WERI-Rb-1 (cell line): ENCODE measurements at regions not wholly inside any gene's neighbourhood (a gene's known extent, or its start where the extent isn't known, plus 50 kb on each side); places are given as distances from the start of the nearest gene placed in this dataset.

Source experiments
- DNase-seq: peaks from one replicate; pipeline ENCODE4 v3.0.0-alpha.2; 2020
- H3K27ac ChIP-seq: fragments of 250-450 bp; sonication (Bioruptor Pico); 2 replicates; pipeline ENCODE4 v1.5.1; 2020; ENCODE audit warnings: mild to moderate bottlenecking, moderate library complexity
- H3K27me3 ChIP-seq: fragments of 250-450 bp; sonication (Bioruptor Pico); 2 replicates; pipeline ENCODE4 v1.5.1; 2021; ENCODE audit warnings: mild to moderate bottlenecking, low read depth, moderate library complexity; ENCODE audit not compliant: insufficient read depth, severe bottlenecking
- H3K36me3 ChIP-seq: fragments of 250-450 bp; sonication (Bioruptor Pico); 2 replicates; pipeline ENCODE4 v1.5.1; 2020; ENCODE audit warnings: mild to moderate bottlenecking, moderate library complexity
- H3K4me3 ChIP-seq: 2 replicates; pipeline ENCODE4 v1.5.1; 2011; ENCODE audit warnings: low read depth, mild to moderate bottlenecking, control low read depth, low read length
- H3K9me3 ChIP-seq: fragments of 250-450 bp; sonication (Bioruptor Pico); 2 replicates; pipeline ENCODE4 v1.5.1; 2021; ENCODE audit warnings: mild to moderate bottlenecking, moderate library complexity; ENCODE audit not compliant: severe bottlenecking
- TF ChIP-seq, protein P1 (sequence below): IDR thresholded peaks from 2 replicates; pipeline ENCODE4 v1.5.1; 2011; ENCODE audit warnings: low read depth, mild to moderate bottlenecking, control low read depth, inconsistent platforms, low read length

DNA sequence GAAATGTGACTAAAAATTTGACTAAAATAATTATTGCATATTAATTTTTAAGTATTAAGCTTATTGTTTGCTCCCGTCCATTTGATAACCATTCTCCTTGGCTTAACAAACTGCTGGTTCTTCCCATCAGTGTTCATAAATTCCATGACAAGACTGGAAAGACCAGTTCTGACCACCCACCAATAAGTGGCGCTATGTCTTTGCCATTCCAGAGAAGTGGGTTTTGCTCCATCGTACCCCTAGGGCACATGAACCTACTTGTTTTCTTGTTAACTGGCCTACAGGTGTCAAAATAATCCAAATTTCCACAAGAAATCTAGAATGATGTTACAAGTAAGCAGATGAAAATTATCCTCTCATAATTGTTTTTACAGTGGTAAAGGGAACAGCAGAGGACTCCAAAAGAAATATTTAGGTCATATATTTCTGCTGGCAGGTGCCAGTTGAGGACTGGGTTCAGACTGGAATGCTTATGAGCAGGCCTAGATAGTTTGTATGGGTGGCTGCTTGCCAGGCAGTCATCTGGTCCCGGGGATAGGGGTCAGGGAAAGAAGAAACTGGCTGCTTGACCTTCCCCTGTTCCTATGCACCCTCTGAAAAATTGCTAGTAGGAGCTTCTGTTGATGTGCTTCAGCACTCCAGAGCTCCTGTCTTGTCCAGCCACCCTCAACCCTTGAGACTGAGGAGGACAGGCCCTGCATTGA lies 283.1 kb upstream of the ADAMTSL1 start:
- Histone ChIP-seq H3K36me3 (no peaks in the 10 kb centered on the region), H3K27ac (no peak overlapping the region), H3K27me3 (no peaks in the 10 kb centered on the region), H3K4me3 (no peak overlapping the region), H3K9me3 (no peaks in the 10 kb centered on the region)
- TF ChIP-seq, protein P1, sequence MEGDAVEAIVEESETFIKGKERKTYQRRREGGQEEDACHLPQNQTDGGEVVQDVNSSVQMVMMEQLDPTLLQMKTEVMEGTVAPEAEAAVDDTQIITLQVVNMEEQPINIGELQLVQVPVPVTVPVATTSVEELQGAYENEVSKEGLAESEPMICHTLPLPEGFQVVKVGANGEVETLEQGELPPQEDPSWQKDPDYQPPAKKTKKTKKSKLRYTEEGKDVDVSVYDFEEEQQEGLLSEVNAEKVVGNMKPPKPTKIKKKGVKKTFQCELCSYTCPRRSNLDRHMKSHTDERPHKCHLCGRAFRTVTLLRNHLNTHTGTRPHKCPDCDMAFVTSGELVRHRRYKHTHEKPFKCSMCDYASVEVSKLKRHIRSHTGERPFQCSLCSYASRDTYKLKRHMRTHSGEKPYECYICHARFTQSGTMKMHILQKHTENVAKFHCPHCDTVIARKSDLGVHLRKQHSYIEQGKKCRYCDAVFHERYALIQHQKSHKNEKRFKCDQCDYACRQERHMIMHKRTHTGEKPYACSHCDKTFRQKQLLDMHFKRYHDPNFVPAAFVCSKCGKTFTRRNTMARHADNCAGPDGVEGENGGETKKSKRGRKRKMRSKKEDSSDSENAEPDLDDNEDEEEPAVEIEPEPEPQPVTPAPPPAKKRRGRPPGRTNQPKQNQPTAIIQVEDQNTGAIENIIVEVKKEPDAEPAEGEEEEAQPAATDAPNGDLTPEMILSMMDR: no peak
- no peak for DNase-seq

DNA sequence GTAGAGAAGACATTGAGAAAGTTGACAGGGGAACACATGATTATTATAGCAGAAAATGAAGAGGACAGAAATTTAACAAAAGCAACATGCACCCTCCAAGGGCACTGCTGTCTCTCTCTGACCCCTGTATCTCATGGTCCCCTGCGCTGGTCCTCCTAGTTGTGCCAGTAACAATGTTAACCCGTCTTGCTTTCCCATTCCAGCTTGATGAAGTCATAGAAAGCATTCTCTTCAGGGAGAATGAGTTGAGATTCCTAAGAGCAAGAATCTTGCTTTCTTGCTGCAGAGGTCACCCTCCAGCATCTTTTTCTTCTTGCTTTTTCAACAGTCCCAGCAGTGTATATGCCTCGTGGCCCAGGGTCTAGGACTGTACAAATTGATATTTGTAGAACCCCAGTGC lies 279.6 kb upstream of the ADAMTSL1 start:
- H3K4me3 ChIP-seq: no peak overlapping the region
- H3K27me3 ChIP-seq: no peaks in the 10 kb centered on the region
- TF ChIP-seq, protein P1: no peak
- DNase-seq: no peak
- no peak overlapping the region for H3K27ac ChIP-seq
- no peaks in the 10 kb centered on the region for H3K36me3 ChIP-seq
- no peaks in the 10 kb centered on the region for H3K9me3 ChIP-seq

DNA sequence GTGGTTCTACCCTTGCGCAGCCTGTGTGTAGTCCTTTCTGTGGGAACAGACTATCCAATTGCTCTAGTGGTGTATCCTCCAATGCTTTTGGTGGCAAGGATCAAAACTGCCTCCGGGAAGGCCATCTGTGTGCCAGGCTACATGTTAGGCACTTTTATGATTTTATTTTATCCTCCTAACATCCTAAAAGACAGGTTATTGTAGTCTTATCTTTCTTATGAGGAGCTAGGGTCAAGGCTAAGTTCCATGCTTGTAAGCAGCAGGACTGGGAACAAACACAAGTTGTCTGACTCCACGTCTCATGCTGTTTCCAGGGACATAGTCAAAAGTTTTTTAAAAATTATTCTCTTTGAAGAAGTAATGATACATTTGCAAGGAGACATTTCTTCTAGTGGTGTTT lies 278.7 kb upstream of the ADAMTSL1 start:
- no peak overlapping the region for H3K27ac ChIP-seq
- no peaks in the 10 kb centered on the region for H3K27me3 ChIP-seq
- DNase-seq: no peak
- TF ChIP-seq, protein P1: no peak
- H3K9me3 ChIP-seq: no peaks in the 10 kb centered on the region
- H3K36me3 ChIP-seq: no peaks in the 10 kb centered on the region
- H3K4me3 ChIP-seq: no peak overlapping the region

DNA sequence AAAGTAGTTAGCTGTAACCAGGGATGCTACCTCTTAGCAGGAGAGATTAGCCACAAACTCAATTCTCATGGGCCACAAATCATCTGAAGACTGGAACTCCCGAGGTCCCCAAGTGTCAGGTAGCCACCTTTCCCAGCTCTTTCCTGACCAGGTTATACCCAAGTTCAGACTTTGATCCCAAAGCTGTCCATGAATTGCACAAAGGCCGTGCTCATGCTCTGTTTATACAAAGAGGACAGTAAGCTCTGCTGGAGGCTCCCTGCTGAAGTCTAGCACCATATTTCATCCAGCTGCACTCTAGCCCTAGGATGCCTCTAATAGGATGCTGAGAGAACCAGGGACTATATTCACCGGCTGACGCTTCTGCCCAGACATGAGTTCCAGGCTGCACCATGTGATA lies 271.0 kb upstream of the ADAMTSL1 start:
- Histone ChIP-seq H3K27ac (no peak overlapping the region), H3K27me3 (no peaks in the 10 kb centered on the region), H3K4me3 (no peak overlapping the region), H3K9me3 (no peaks in the 10 kb centered on the region), H3K36me3 (no peaks in the 10 kb centered on the region)
- DNase-seq: no peak
- TF ChIP-seq, protein P1: no peak

DNA sequence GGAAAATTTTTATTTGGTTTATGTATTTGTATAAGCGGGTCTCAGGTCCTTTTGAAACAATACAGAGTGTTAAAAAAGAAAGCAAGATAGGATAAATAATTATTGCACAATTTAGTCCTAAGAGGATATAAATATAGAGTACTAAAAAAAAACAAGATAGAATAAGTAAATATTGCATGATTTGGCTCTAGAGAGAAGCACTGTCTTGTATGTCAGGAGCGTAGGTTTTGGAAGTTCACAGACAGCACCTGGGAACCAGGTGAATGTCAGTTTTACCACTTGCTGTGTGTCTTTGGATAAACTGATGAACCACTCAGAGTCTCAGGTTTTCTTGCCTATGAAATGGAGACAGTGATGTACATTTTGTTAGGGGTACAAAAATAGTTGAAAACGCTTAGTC lies 266.2 kb upstream of the ADAMTSL1 start:
- no peak for DNase-seq
- H3K27me3 ChIP-seq: no peaks in the 10 kb centered on the region
- H3K36me3 ChIP-seq: no peaks in the 10 kb centered on the region
- TF ChIP-seq, protein P1: no peak
- H3K4me3 ChIP-seq: no peak overlapping the region
- no peak overlapping the region for H3K27ac ChIP-seq
- no peaks in the 10 kb centered on the region for H3K9me3 ChIP-seq
